ENCODE measurements at regions not wholly inside any gene's neighbourhood (a gene's known extent, or its start where the extent isn't known, plus 50 kb on each side); places are given as distances from the start of the nearest gene placed in this dataset.
"Not testable (repeated sequence)": the region's sequence is repeated elsewhere in the genome, so short reads cannot be mapped to it uniquely, and the experiment has no call there.

DNA sequence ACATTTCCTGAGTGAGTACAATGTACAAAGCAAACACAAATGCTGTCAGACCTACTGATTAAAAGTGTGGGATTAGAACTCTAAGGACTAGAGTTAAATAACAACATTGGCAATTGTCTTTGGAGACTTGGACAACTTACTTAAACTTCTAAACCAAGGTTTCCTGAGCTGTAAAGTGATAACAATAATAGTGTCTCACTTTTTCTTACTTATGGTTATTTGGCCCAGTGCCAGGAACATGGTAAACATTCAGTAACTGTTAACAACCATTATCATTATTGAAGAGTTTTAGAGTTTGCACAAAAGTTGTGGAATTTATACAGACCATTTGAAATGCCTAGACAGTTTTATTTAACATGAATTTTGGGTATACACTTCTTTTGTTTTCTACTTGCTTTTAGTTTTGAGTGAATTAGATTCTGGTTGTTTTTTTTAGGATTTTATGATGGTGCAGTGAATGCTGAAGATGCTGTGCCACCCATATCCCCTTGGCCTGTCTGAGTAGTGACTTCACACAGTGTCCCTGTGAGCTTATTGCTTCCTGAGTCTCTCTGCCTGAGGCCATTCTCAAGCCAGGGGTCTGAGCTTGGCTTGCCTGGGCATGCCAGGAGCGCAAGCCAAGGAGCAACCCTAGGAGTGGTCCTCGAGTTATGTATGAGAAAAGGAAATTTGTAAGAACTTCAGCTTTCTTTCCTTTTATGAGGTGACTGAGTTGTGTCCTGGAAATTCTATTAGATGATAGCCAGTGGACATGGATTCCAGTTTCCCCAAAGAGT, 932.8 kb downstream of the TTLL7 start:
- Histone ChIP-seq H3K27me3 (ENCODE audit: low read depth, low read length) (no peaks in the 10 kb centered on the region), H3K9me3 (ENCODE audit: control insufficient read depth in 1 of 2, low read length in 2 of 2) (peaks cover 0 to 6% of the 10 kb centered on the region in 2 donors), H3K36me3 (ENCODE audit: control insufficient read depth in 1 of 2, insufficient read depth in 2 of 2, low read length in 2 of 2) (no peaks in the 10 kb centered on the region), H3K4me3 (ENCODE audit: low read depth in 1 of 2, low read length in 2 of 2) (no peak overlapping the region), H3K27ac (ENCODE audit: low read length) (no peak overlapping the region), H3K4me1 (ENCODE audit: control insufficient read depth in 1 of 2, insufficient read depth in 2 of 2, low read length in 2 of 2) (no peaks in the 10 kb centered on the region)

DNA sequence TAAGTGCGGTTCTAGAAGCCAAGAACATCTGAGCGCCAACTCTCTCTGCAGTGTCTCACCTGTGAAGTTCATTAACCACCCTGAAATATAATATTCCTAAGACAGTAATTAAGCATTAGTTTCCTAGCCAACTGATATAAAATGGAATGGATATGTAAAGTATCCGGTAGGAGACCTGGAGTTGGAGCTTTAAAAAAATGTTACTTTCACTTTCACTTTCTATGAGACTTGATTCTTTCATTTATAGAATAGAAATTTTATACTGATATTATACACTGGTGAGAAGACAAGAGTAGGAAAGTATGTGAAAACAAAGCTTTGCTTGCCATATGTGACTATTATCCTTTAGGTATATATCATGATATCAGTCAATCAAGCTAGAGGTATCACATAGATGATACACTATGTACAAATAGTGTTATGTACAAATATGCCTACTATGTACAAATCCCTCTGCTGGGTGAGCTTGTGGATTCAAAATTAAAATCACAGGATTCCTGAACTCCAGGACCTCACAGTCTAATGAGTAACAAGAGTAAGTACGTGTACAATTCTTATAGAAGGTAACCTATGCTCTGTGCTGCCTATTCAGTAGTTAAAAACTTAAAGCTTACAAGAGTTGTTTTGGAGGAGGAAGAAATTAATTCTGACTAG, 934.2 kb downstream of the TTLL7 start:
- H3K9me3 ChIP-seq (ENCODE audit: control insufficient read depth in 1 of 2, low read length in 2 of 2) = peaks cover 0 to 6% of the 10 kb centered on the region in 2 donors
- no peak overlapping the region for H3K4me3 ChIP-seq (ENCODE audit: low read depth in 1 of 2, low read length in 2 of 2)
- H3K4me1 ChIP-seq (ENCODE audit: control insufficient read depth in 1 of 2, insufficient read depth in 2 of 2, low read length in 2 of 2) = no peaks in the 10 kb centered on the region
- H3K27me3 ChIP-seq (ENCODE audit: low read depth, low read length) = no peaks in the 10 kb centered on the region
- no peaks in the 10 kb centered on the region for H3K36me3 ChIP-seq (ENCODE audit: control insufficient read depth in 1 of 2, insufficient read depth in 2 of 2, low read length in 2 of 2)
- no peak overlapping the region for H3K27ac ChIP-seq (ENCODE audit: low read length)

DNA sequence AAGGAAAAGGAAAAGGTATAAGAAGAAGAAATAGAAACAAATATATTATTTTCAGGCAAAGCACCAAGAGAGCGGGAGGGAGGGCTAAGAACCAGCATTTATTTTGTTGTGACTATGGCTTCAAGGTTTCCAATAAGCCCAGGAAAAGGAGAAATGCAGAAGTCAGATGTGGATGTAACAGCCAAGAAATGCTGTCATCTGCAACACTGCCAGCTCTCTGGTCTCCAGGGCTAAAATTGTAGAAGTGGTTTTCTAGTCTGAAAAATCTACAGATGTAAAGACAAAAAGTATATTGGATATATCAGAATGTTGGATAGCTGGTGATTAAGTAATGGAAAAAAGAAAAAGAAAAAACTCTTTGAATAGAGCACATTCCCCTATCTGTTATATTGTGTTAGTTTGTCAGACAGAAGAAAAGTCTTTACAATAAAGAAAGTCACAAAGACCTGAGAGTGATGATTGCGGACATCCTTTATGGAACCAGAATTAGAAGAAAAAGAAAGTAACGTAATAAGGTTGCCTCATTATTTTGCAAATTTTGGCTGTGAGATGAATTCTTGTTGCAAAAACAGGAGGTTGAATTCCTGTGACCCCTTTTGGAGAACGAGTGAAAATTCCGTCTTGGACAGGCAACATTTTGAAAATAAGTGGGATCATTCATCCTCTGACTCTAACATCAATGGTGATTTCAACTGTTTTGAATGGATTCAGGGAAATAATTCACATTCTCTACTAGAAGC, 938.1 kb downstream of the TTLL7 start:
- Histone ChIP-seq H3K4me3 (ENCODE audit: low read depth in 1 of 2, low read length in 2 of 2) (no peak overlapping the region), H3K36me3 (ENCODE audit: control insufficient read depth in 1 of 2, insufficient read depth in 2 of 2, low read length in 2 of 2) (no peaks in the 10 kb centered on the region), H3K9me3 (ENCODE audit: control insufficient read depth in 1 of 2, low read length in 2 of 2) (no peaks in the 10 kb centered on the region), H3K4me1 (ENCODE audit: control insufficient read depth in 1 of 2, insufficient read depth in 2 of 2, low read length in 2 of 2) (no peaks in the 10 kb centered on the region), H3K27me3 (ENCODE audit: low read depth, low read length) (no peaks in the 10 kb centered on the region), H3K27ac (ENCODE audit: low read length) (no peak overlapping the region)

DNA sequence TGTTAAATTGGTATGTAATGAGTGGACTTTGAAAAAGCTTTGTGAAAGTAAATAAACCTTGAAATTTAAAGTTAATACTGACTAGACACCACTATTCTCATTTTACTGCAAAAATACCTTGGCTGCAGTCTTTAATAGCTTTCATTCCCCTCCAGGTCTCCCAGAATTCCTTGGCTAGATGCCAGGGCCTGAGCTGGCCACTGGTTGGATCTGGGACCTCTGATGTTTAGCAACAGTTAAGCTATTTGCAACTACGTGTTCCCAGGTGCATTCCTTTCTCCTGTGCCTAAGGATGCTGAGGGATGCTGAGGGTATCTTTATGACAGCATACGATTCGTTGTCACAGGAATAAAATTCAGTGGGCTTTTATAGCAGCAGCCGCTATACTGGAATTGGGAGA, 938.7 kb downstream of the TTLL7 start:
- H3K27me3 ChIP-seq (ENCODE audit: low read depth, low read length) = no peaks in the 10 kb centered on the region
- H3K4me1 ChIP-seq (ENCODE audit: control insufficient read depth in 1 of 2, insufficient read depth in 2 of 2, low read length in 2 of 2) = no peaks in the 10 kb centered on the region
- H3K27ac ChIP-seq (ENCODE audit: low read length) = no peak overlapping the region
- H3K9me3 ChIP-seq (ENCODE audit: control insufficient read depth in 1 of 2, low read length in 2 of 2) = no peaks in the 10 kb centered on the region
- H3K4me3 ChIP-seq (ENCODE audit: low read depth in 1 of 2, low read length in 2 of 2) = no peak overlapping the region
- no peaks in the 10 kb centered on the region for H3K36me3 ChIP-seq (ENCODE audit: control insufficient read depth in 1 of 2, insufficient read depth in 2 of 2, low read length in 2 of 2)

DNA sequence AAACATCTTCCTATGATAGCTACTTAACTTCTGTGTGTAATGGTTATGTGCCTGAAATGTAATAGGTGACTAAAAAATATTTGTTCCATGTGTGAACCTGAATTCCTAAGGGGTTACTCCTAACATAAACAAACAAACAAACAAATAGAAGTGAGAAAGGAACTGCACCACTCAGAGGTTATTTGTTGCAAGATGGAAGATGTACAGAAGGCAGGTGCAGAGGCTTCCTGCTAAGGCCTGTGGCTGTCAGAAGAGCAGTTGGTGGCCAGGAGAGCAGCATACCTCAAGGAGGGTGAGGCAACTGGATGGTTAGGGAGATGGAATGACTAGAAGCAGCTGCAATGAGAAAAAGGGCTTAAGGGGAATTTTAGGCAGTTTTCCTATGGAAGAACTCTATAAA, 940.6 kb downstream of the TTLL7 start:
- H3K27me3 ChIP-seq (ENCODE audit: low read depth, low read length) = no peaks in the 10 kb centered on the region
- no peaks in the 10 kb centered on the region for H3K9me3 ChIP-seq (ENCODE audit: control insufficient read depth in 1 of 2, low read length in 2 of 2)
- H3K4me3 ChIP-seq (ENCODE audit: low read depth in 1 of 2, low read length in 2 of 2) = no peak overlapping the region
- no peaks in the 10 kb centered on the region for H3K4me1 ChIP-seq (ENCODE audit: control insufficient read depth in 1 of 2, insufficient read depth in 2 of 2, low read length in 2 of 2)
- no peak overlapping the region for H3K27ac ChIP-seq (ENCODE audit: low read length)
- H3K36me3 ChIP-seq (ENCODE audit: control insufficient read depth in 1 of 2, insufficient read depth in 2 of 2, low read length in 2 of 2) = no peaks in the 10 kb centered on the region

DNA sequence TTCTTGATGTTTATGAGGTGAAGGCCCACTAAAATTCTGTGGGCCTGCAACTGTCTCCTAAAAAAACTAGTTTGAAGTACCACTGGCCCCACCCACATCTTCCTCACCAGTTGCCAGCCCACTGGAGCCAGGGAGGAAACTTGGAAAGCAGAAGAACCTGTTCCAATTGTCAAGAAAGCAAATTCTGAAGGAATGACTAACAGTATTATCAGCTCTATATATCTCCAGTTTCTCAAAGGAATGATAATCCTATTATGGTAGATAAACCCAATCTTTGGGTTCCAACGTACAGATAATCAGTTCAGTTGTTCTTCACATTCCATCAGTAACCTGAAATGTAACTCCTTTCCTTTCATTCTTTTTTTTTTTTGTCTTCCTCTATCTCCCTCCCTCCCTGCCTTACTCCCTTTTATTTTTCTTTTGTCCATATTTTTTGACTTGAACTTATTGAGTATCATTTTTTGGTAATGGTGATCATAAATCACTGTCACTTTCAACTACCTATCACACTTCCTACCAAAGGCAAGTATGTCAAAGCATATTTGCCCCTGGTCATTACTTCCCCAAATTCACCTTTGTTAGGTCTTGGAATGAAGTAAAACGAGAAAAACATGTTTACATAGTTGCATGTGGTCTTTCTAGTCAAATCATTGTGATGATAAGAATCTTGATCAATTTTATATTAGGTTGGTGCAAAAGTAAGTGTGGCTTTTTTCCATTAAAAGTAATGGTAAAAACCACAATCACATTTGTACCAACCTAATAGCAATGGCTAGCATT, 943.4 kb downstream of the TTLL7 start:
- Histone ChIP-seq H3K36me3 (ENCODE audit: control insufficient read depth in 1 of 2, insufficient read depth in 2 of 2, low read length in 2 of 2) (no peaks in the 10 kb centered on the region), H3K4me1 (ENCODE audit: control insufficient read depth in 1 of 2, insufficient read depth in 2 of 2, low read length in 2 of 2) (no peaks in the 10 kb centered on the region), H3K4me3 (ENCODE audit: low read depth in 1 of 2, low read length in 2 of 2) (no peak overlapping the region), H3K9me3 (ENCODE audit: control insufficient read depth in 1 of 2, low read length in 2 of 2) (peaks cover 0 to 8% of the 10 kb centered on the region in 2 donors), H3K27me3 (ENCODE audit: low read depth, low read length) (no peaks in the 10 kb centered on the region), H3K27ac (ENCODE audit: low read length) (no peak overlapping the region)

DNA sequence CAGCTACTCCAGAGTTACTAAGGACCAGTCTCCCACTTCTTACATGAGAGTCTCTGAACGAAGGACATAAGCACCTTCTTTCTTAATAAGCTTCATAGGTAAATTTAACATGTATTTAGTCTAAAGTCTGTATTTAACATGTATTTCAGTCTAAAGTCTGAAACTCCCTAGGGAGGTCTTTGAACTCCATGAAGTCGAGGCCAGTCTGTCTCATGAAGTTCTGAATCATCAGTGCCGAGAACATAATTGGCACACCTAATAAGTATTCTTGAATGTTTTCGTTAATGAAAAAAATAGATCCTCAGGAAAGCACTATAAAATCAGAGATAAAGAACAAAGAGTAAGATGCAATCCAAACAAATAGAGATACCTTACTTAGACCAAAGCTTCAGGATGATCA, 945.5 kb downstream of the TTLL7 start:
- H3K27me3 ChIP-seq (ENCODE audit: low read depth, low read length) = no peaks in the 10 kb centered on the region
- H3K9me3 ChIP-seq (ENCODE audit: control insufficient read depth in 1 of 2, low read length in 2 of 2) = peaks cover 0 to 8% of the 10 kb centered on the region in 2 donors
- no peak overlapping the region for H3K27ac ChIP-seq (ENCODE audit: low read length)
- no peaks in the 10 kb centered on the region for H3K4me1 ChIP-seq (ENCODE audit: control insufficient read depth in 1 of 2, insufficient read depth in 2 of 2, low read length in 2 of 2)
- H3K4me3 ChIP-seq (ENCODE audit: low read depth in 1 of 2, low read length in 2 of 2) = no peak overlapping the region
- no peaks in the 10 kb centered on the region for H3K36me3 ChIP-seq (ENCODE audit: control insufficient read depth in 1 of 2, insufficient read depth in 2 of 2, low read length in 2 of 2)

DNA sequence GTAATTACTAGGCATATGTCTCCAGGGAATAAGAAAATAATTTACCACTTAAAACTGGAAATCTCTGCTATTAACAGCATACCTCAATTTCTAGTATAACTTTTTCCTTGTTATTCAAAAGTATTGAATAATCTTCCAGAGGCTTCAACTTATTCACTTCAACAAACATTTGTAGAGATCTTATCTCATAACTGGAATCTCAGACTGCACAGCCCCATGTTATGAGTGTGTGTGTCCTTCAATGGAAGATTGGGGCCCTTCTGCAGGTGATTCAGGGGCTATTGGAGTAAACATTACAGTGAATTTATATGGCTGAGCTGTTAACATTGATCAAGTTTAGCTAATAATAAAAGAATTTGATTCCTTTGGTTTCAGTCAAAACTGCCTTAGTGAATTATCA, 946.1 kb downstream of the TTLL7 start:
- H3K9me3 ChIP-seq (ENCODE audit: control insufficient read depth in 1 of 2, low read length in 2 of 2) = peaks cover 0 to 8% of the 10 kb centered on the region in 2 donors
- no peak overlapping the region for H3K27ac ChIP-seq (ENCODE audit: low read length)
- no peaks in the 10 kb centered on the region for H3K36me3 ChIP-seq (ENCODE audit: control insufficient read depth in 1 of 2, insufficient read depth in 2 of 2, low read length in 2 of 2)
- no peak overlapping the region for H3K4me3 ChIP-seq (ENCODE audit: low read depth in 1 of 2, low read length in 2 of 2)
- H3K4me1 ChIP-seq (ENCODE audit: control insufficient read depth in 1 of 2, insufficient read depth in 2 of 2, low read length in 2 of 2) = no peaks in the 10 kb centered on the region
- H3K27me3 ChIP-seq (ENCODE audit: low read depth, low read length) = no peaks in the 10 kb centered on the region

DNA sequence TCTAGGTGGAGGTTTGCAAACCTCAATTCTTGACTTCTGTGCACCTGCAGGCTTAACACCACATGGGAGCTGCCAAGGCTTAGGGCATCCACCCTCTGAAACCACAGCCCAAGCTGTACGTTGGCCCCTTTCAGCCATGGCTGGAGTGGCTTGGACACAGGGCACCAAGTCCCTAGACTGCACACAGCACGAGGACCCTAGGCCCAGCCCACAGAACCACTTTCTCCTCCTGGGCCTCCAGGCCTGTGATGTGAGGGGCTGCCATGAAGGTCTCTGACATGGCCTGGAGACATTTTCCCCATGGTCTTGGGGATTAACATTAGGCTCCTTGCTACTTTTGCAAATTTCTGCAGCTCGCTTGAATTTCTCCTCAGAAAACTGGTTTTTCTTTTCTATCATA, 947.9 kb downstream of the TTLL7 start:
- H3K36me3 ChIP-seq (ENCODE audit: control insufficient read depth in 1 of 2, insufficient read depth in 2 of 2, low read length in 2 of 2); H3K27me3 ChIP-seq (ENCODE audit: low read depth, low read length); H3K27ac ChIP-seq (ENCODE audit: low read length); H3K9me3 ChIP-seq (ENCODE audit: control insufficient read depth in 1 of 2, low read length in 2 of 2); H3K4me1 ChIP-seq (ENCODE audit: control insufficient read depth in 1 of 2, insufficient read depth in 2 of 2, low read length in 2 of 2); H3K4me3 ChIP-seq (ENCODE audit: low read depth in 1 of 2, low read length in 2 of 2): not testable (repeated sequence)

DNA sequence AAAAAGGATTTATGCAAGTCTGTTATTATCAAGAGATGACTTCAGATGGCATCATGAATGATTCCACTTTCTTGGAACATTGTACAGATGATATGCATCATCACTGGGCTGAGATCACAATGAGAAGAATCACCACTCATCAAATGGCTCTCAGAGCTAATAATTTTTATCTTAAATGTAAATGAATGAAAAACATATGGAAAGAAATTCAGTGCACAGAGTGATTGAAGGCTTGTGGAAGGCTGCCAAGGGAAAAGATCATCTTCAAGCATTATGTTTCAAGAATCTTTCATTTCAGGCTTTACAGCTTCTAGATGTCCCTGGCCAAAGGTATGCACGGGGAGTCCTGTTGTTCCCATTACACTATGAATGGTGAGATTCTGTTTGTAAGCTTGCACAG, 955.7 kb downstream of the TTLL7 start:
- Histone ChIP-seq H3K27me3 (ENCODE audit: low read depth, low read length) (no peaks in the 10 kb centered on the region), H3K36me3 (ENCODE audit: control insufficient read depth in 1 of 2, insufficient read depth in 2 of 2, low read length in 2 of 2) (no peaks in the 10 kb centered on the region), H3K9me3 (ENCODE audit: control insufficient read depth in 1 of 2, low read length in 2 of 2) (no peaks in the 10 kb centered on the region), H3K4me1 (ENCODE audit: control insufficient read depth in 1 of 2, insufficient read depth in 2 of 2, low read length in 2 of 2) (no peaks in the 10 kb centered on the region), H3K27ac (ENCODE audit: low read length) (no peak overlapping the region), H3K4me3 (ENCODE audit: low read depth in 1 of 2, low read length in 2 of 2) (no peak overlapping the region)

DNA sequence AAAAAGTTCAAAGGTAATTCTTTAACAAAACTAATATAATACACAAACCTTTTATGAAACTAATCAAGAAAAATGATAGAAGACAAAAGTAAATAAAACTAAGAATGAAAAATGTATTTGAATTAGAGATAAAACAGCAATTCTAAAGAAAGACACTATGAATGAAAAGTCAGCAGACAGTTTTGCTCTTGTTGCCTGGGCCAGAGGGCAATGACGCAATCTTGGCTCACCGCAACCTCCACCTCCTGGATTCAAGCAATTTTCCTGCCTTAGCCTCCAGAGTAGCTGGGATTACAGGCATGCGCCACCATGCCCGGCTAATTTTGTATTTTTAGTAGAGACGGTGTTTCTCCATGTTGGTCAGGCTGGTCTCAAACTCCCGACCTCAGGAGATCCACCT, 959.8 kb downstream of the TTLL7 start:
- H3K9me3 ChIP-seq (ENCODE audit: control insufficient read depth in 1 of 2, low read length in 2 of 2); H3K36me3 ChIP-seq (ENCODE audit: control insufficient read depth in 1 of 2, insufficient read depth in 2 of 2, low read length in 2 of 2); H3K27me3 ChIP-seq (ENCODE audit: low read depth, low read length); H3K4me1 ChIP-seq (ENCODE audit: control insufficient read depth in 1 of 2, insufficient read depth in 2 of 2, low read length in 2 of 2); H3K27ac ChIP-seq (ENCODE audit: low read length); H3K4me3 ChIP-seq (ENCODE audit: low read depth in 1 of 2, low read length in 2 of 2): not testable (repeated sequence)
